ENCODE measurements at regions not wholly inside any gene's neighbourhood (a gene's known extent, or its start where the extent isn't known, plus 50 kb on each side); places are given as distances from the start of the nearest gene placed in this dataset.

DNA sequence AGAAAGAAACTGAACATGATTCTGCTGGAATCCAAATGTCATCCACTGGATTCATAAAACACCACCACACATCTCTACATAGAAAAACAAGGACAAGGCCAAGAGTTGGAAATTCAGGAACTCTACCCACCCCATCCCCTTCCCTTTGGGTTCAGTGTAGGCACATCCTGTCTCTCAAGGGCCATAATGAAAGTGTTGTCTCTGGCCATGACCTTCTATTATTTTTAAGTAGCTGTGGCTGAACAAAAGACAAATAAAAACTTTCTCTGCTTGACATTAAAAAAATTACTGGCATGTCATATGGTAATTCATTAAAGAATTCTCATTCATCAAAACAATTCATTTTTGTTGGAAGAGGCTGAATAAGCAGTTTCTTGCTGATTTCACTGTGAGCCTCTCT is 54.9 kb upstream of the ZBTB18 start:
- TF ChIP-seq ZNF565 (CRISPR knock-in tag; conservative IDR thresholded peaks at IDR 0.05; ENCODE audit: low read depth): no peak
- TF ChIP-seq SNAI2 (CRISPR knock-in tag; IDR thresholded peaks at IDR 0.05): no peak
- TF ChIP-seq, protein P1, sequence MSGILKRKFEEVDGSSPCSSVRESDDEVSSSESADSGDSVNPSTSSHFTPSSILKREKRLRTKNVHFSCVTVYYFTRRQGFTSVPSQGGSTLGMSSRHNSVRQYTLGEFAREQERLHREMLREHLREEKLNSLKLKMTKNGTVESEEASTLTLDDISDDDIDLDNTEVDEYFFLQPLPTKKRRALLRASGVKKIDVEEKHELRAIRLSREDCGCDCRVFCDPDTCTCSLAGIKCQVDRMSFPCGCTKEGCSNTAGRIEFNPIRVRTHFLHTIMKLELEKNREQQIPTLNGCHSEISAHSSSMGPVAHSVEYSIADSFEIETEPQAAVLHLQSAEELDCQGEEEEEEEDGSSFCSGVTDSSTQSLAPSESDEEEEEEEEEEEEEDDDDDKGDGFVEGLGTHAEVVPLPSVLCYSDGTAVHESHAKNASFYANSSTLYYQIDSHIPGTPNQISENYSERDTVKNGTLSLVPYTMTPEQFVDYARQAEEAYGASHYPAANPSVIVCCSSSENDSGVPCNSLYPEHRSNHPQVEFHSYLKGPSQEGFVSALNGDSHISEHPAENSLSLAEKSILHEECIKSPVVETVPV (CRISPR knock-in tag; IDR thresholded peaks at IDR 0.05): no peak
- TF ChIP-seq ZFP3 (CRISPR knock-in tag; IDR thresholded peaks at IDR 0.05): no peak
- TF ChIP-seq OSR1 (CRISPR knock-in tag; IDR thresholded peaks at IDR 0.05): no peak
- no peak for TF ChIP-seq ZNF70 (CRISPR knock-in tag; IDR thresholded peaks at IDR 0.05)
- no peak for TF ChIP-seq TCF4 (CRISPR knock-in tag; IDR thresholded peaks at IDR 0.05; ENCODE audit: borderline replicate concordance)
- TF ChIP-seq, protein P2, sequence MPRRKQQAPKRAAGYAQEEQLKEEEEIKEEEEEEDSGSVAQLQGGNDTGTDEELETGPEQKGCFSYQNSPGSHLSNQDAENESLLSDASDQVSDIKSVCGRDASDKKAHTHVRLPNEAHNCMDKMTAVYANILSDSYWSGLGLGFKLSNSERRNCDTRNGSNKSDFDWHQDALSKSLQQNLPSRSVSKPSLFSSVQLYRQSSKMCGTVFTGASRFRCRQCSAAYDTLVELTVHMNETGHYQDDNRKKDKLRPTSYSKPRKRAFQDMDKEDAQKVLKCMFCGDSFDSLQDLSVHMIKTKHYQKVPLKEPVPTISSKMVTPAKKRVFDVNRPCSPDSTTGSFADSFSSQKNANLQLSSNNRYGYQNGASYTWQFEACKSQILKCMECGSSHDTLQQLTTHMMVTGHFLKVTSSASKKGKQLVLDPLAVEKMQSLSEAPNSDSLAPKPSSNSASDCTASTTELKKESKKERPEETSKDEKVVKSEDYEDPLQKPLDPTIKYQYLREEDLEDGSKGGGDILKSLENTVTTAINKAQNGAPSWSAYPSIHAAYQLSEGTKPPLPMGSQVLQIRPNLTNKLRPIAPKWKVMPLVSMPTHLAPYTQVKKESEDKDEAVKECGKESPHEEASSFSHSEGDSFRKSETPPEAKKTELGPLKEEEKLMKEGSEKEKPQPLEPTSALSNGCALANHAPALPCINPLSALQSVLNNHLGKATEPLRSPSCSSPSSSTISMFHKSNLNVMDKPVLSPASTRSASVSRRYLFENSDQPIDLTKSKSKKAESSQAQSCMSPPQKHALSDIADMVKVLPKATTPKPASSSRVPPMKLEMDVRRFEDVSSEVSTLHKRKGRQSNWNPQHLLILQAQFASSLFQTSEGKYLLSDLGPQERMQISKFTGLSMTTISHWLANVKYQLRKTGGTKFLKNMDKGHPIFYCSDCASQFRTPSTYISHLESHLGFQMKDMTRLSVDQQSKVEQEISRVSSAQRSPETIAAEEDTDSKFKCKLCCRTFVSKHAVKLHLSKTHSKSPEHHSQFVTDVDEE (CRISPR knock-in tag; IDR thresholded peaks at IDR 0.05): no peak
- TF ChIP-seq TOX (CRISPR knock-in tag; IDR thresholded peaks at IDR 0.05; ENCODE audit: borderline replicate concordance): no peak
- no peak for TF ChIP-seq BACH2 (CRISPR knock-in tag; IDR thresholded peaks at IDR 0.05; ENCODE audit: borderline replicate concordance)
- no peak for TF ChIP-seq ZFP30 (CRISPR knock-in tag; IDR thresholded peaks at IDR 0.05)
- ATAC-seq: no peak

DNA sequence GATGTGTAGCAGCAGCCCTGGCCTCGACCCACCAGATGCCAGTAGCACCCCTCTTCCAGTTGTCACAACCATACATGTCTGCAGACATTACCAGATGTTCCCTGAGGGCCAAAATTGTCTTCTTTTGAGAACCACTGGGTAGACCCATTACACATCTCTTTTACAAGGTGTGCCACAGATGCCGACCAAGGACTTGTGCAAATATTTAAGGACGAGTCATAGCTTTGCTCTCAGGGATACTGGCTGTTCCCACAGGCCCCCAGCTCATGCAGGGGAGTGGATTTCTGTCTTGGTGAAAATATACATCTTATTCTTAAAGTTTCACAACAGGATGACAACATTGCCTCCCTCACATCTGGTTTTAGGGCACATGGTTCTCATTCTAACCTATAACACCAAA is 59.4 kb upstream of the ZBTB18 start:
- TF ChIP-seq TOX (CRISPR knock-in tag; IDR thresholded peaks at IDR 0.05; ENCODE audit: borderline replicate concordance): no peak
- no peak for TF ChIP-seq CSDC2 (CRISPR knock-in tag; IDR thresholded peaks at IDR 0.05)
- no peak for TF ChIP-seq ZFP30 (CRISPR knock-in tag; IDR thresholded peaks at IDR 0.05)

DNA sequence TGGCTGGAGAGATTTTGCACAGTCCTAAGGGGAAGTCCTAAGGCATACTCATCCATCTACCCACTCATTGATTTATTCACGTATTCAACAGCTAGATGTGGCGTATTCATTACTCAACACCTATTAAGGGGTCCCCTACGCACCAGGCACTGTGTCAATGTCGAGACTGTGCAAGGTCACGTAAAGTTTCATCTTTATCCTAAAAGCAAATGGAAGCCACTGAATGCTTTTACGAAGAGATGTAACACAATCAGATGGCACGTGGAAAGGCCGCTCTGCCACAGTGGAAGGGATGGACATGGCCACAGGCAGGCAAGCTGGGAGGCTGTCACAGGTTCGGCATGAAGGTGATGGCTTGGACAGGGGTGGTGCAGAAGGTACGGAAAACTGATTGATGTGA is 66.3 kb upstream of the ZBTB18 start:
- ATAC-seq: no peak
- no peak for TF ChIP-seq BACH2 (CRISPR knock-in tag; IDR thresholded peaks at IDR 0.05; ENCODE audit: borderline replicate concordance)
- TF ChIP-seq CSDC2 (CRISPR knock-in tag; IDR thresholded peaks at IDR 0.05): no peak
- TF ChIP-seq, protein P3, sequence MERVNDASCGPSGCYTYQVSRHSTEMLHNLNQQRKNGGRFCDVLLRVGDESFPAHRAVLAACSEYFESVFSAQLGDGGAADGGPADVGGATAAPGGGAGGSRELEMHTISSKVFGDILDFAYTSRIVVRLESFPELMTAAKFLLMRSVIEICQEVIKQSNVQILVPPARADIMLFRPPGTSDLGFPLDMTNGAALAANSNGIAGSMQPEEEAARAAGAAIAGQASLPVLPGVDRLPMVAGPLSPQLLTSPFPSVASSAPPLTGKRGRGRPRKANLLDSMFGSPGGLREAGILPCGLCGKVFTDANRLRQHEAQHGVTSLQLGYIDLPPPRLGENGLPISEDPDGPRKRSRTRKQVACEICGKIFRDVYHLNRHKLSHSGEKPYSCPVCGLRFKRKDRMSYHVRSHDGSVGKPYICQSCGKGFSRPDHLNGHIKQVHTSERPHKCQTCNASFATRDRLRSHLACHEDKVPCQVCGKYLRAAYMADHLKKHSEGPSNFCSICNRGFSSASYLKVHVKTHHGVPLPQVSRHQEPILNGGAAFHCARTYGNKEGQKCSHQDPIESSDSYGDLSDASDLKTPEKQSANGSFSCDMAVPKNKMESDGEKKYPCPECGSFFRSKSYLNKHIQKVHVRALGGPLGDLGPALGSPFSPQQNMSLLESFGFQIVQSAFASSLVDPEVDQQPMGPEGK (CRISPR knock-in tag; IDR thresholded peaks at IDR 0.05; ENCODE audit: borderline replicate concordance): no peak
- TF ChIP-seq, protein P4, sequence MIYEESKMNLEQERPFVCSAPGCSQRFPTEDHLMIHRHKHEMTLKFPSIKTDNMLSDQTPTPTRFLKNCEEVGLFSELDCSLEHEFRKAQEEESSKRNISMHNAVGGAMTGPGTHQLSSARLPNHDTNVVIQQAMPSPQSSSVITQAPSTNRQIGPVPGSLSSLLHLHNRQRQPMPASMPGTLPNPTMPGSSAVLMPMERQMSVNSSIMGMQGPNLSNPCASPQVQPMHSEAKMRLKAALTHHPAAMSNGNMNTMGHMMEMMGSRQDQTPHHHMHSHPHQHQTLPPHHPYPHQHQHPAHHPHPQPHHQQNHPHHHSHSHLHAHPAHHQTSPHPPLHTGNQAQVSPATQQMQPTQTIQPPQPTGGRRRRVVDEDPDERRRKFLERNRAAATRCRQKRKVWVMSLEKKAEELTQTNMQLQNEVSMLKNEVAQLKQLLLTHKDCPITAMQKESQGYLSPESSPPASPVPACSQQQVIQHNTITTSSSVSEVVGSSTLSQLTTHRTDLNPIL (CRISPR knock-in tag; IDR thresholded peaks at IDR 0.05; ENCODE audit: low read depth): no peak
- TF ChIP-seq GLIS3 (CRISPR knock-in tag; IDR thresholded peaks at IDR 0.05): no peak
- TF ChIP-seq SNAI2 (CRISPR knock-in tag; IDR thresholded peaks at IDR 0.05): no peak
- TF ChIP-seq PPARA (CRISPR knock-in tag; IDR thresholded peaks at IDR 0.05; ENCODE audit: borderline replicate concordance): no peak
- TF ChIP-seq, protein P5, sequence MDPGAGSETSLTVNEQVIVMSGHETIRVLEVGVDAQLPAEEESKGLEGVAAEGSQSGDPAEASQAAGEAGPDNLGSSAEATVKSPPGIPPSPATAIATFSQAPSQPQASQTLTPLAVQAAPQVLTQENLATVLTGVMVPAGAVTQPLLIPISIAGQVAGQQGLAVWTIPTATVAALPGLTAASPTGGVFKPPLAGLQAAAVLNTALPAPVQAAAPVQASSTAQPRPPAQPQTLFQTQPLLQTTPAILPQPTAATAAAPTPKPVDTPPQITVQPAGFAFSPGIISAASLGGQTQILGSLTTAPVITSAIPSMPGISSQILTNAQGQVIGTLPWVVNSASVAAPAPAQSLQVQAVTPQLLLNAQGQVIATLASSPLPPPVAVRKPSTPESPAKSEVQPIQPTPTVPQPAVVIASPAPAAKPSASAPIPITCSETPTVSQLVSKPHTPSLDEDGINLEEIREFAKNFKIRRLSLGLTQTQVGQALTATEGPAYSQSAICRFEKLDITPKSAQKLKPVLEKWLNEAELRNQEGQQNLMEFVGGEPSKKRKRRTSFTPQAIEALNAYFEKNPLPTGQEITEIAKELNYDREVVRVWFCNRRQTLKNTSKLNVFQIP (CRISPR knock-in tag; IDR thresholded peaks at IDR 0.05; ENCODE audit: borderline replicate concordance, low read depth): no peak
- no peak for TF ChIP-seq ZC3H10 (CRISPR knock-in tag; IDR thresholded peaks at IDR 0.05)
- no peak for TF ChIP-seq OSR1 (CRISPR knock-in tag; IDR thresholded peaks at IDR 0.05)
- TF ChIP-seq ESRRG (CRISPR knock-in tag; IDR thresholded peaks at IDR 0.05): no peak
- TF ChIP-seq TOX (CRISPR knock-in tag; IDR thresholded peaks at IDR 0.05; ENCODE audit: borderline replicate concordance): no peak
- TF ChIP-seq ZFP30 (CRISPR knock-in tag; IDR thresholded peaks at IDR 0.05): no peak
- TF ChIP-seq ZNF8 (CRISPR knock-in tag; IDR thresholded peaks at IDR 0.05): no peak
- no peak for TF ChIP-seq ARNTL (CRISPR knock-in tag; IDR thresholded peaks at IDR 0.05; ENCODE audit: borderline replicate concordance, low read depth)

More for the DNA sequence above, 59.4 kb upstream of the ZBTB18 start:
- ATAC-seq: no peak

Data from SK-N-SH treated with all-trans-retinoic acid at 6 μM for 48 hours (cell line).